Stimulated activated CD4-positive, alpha-beta T cell treated with anti-CD3 and anti-CD28 coated beads, Interleukin-12 subunit alpha, Interleukin-12 subunit beta, amount 100 ng/mL, for 48 hours (primary cell): ENCODE measurements at regions not wholly inside any gene's neighbourhood (a gene's known extent, or its start where the extent isn't known, plus 50 kb on each side); places are given as distances from the start of the nearest gene placed in this dataset.
"Not testable (repeated sequence)": the region's sequence is repeated elsewhere in the genome, so short reads cannot be mapped to it uniquely, and the experiment has no call there.

Experiments
- DNase-seq, 3 donors: peaks; one replicate each; pipeline ENCODE4 v3.0.0-alpha.2; 2020; ENCODE audit warnings: low read depth in 2 of 3, low spot score in 1 of 3

DNA sequence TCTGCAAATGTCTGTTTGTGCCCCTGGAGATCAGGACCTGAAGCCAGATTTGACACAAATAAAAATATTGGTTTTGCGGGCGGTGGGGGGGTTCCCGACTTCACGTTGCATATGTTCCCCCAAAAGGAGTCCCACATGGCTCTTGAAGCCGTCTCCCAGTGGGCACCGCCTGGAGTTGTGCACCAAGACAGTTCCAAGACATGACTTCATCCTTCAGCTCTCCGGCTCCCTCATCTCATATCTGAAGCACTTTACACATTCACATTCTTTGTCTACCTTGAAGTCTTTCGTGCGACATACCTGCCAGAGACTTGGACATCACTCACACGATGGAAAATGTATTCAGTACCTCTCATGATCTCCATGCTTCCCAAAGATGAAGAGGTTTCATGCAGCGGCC, 362.8 kb upstream of the FOXK1 start:
- no peak for DNase-seq

DNA sequence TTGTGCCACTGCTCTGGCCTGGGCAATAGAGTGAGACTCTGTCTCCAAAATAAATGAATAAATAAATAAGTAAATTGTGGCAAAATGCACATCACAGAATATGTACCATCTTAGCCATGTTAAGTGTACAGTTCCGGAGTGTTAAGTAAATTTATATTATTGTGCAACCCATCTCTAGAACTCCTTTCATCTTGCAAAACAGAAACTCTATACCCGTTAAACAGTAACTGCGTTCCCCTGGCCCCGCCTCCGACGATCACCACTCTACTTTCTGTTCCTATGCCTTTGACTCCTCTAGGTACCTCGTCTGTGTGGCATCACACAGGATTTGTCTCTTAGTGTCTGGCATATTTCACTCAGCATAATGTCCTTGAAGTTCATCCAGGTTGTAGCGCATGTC, 356.4 kb upstream of the FOXK1 start:
- no peak for DNase-seq

DNA sequence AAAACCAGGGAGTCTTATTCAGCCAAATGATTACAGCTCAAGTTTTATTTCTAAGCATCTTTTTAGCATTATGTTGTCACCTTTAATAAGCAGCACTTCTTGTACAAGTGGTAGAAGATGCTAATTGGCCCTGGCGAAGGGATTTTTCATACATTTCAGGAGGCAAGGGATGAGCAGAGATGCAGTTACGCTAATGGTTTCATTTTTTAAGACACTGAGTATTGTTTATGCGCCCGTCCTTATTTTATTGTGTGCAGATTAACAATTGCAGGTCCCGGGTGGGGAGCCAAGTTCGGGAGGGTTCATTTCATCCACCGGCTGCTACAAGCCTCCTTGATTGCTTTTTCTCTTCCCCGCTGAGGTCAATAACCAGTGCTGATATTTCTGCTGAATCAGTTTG, 350.4 kb upstream of the FOXK1 start:
- no peak for DNase-seq

DNA sequence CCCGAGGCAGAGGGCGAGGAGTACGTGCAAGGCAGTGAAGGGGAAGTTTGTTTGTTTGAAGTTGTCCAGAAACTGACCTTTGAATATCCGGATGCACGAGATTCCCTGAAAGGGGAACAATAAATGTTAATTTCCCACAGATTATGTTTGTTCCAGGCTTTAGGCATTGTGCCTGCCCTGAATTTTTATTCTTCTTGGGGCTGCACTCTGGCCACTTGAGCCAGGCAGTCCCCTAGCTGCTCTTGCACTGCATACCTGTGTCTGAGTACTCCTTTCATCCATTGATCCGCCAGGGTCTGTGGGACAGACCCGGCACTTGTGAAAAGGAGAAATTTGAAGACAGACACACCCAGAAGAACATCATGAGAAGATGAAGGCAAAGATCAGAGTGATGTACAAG, 343.5 kb upstream of the FOXK1 start:
- no peak for DNase-seq

DNA sequence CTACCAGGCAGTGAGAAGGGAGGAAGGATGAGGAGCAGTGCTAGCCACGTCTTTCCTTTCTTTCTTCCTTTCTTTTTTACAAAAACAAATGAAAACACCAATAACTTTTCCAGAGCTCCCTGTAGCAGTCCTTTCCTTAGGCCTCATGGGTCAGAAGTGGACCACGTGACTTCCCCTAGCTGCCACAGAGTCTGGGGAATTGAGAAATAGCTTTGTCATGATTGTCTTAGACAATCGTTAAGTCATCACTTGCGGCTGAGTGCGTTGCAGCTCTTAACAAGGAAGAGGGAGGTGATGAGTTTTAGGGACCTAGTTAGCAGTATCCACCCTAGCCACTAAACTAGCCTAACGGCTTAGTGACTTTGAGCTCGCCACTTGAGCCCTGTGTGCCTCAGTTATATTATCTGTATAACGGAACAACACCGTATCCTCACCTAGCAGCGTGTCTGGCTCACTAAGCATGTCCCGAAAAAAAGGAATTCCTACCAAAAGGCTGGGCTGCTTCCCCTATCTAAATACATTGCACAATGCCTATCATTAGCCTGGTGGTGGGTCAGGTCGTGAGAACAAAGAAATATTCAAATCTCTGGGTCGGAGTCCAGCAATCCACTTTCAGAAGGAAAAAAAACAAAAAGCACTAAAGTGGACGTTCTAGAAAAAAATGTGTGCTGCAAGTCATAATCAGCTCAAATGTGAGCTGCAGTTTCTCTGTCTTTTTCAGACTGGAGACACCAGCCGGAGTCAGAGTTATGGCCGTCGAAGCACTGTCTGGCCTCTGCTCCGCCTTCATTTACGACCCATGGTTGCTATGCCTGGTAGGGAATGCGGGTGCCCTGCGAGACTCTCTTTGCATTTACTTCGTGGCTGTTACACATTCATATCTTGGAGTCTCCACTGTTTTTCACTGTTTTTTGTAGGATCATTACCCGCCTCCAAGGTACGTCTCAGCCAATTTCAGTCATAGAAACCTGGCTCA, 338.5 kb upstream of the FOXK1 start:
- DNase-seq, result no peak

DNA sequence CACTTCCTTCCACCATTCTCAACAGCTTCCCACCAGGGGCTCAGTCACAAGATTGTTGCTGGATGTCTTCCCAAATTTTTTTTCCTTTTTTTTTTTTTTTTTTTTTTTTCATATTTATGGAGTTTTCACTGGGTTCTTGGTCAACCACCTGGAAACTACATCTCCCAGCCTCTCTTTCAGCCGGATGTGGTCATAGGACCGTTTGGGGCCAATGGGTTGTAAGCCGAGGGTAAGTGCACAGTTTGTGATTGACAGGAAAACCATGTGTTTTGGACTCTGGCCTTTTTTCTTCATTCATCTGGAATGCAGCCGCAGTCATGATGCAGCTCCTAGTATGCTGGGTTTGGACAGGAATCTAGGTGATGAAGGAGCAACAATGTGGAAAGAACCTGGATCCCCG, 337.1 kb upstream of the FOXK1 start:
- DNase-seq, result no peak

DNA sequence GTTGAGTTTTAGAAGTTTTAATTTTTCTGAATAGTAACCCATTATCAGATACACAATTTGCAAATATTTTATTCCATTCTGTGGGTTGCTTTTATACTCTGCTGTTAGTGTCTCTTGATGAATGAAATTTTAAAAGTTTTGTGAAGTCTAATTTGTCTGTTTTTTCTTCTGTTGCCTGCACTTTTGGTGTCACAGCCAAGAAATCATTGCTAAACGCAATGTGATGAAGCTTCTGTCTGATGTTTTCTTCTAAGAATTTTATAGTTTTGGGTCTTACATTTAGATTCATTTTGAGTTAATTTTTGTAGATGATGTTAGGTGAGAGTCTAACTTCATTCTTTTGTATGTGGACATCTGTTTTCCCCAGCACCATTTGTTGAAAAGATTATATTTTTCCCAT, 330.0 kb upstream of the FOXK1 start:
- no peak for DNase-seq

DNA sequence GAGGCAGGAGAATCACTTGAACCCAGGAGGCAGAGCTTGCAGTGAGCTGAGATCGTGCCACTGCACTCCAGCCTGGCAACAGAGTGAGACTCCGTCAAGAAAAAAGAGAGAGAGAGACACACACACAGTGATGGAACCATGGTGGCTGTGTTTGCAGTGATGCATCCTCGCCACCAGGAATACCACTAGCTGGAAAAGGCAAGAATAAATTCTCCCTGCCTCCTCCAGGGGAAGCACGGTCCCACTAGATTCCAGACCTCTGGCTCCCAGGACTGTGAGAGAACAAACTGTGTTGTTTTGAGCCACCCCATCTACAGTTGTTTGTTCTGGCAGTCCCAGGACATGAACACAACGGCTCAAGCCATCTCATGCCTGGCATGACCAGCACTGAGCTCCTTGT, 320.3 kb upstream of the FOXK1 start:
- no peak for DNase-seq

DNA sequence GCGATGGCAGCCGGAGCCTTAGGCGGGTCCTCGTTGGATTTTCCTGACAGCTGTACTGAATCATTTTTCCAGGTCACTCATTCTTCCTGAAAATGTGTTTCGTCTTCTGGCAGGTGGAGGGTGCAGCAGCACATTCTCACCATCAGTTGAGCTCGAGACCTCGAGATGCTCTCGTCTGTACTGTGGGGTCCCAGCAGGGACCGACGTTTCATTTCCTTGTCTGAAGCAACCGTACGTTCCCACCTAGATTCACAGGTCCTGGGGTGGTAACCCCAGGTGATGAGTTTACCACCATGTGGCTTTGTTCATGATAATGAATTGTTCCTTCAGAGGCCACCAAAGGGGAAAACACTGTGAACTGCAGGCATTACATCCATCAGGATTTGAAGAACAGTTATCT, 298.5 kb upstream of the FOXK1 start:
- DNase-seq, result no peak

DNA sequence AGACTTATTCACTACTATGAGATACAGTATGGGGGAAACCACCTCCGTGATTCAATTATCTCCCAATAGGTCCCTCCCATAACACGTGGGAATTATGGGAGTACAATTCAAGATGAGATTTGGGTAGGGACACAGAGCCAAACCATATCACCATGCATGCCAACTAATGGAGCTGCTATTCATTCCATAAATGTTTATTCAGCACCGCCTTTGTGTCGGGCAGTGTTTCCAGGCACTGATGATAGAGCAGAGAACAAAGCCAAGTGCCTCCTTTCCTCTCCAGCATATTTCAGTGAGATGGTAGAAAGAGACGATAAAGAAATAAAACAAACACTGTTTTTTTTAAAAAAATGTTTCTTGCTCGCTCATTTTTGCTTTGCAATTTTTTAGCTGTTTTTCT, 295.9 kb upstream of the FOXK1 start:
- DNase-seq, result no peak

DNA sequence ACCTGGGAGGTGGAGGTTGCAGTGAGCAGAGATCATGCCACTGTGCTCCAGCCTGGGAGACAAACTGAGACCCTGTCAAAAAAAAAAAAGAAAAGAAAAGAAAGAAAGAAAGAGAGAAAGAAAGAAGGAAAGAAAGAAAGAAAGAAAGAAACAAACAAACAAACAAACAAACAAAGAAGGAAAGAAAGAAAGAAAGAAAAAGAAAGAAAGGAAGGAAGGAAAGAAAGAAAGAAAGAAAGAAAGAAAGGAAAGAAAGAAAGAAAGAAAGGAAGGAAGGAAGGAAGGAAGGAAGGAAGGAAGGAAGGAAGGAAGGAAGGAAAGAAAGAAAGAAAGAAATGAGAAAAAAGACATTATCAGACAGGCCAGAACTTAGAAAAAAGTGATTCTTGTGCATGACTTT, 291.0 kb upstream of the FOXK1 start:
- DNase-seq, result not testable (repeated sequence)

DNA sequence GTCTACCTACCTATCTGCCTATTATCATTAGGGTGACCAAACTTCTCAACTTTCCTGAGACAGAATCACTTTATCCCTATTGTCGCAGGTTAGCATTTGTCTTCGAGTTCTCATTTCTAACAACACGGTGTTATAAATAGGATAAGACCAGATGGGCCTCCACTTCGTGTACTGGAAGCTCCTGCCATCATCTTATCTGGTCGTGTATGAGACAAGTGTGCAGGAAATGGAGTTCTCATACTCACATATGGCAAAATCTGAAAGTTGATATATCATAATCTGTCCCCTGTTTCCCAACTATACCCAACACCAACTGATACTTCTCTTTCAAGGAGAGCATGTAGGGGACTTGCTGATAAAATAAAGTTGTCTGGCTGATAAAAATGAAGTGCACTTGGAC, 287.4 kb upstream of the FOXK1 start:
- DNase-seq, result no peak

DNA sequence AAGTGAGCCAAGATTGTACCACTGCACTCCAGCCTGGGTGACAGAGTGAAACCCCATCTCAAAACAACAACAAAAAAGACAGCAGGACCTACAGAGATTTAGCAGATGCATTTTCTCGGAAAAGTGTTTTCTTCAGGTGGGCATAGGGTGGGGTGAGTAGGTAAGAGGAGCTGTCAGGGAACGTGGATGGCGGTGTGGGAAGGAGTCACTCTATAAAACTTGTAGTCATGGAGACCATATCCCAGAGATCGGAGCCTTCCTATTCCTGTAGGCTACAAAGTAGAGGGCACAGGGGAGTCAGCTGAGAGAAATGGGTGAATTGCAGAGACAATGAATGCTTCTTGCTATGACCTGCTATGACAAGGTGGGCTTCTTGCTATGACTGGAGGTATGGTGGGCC, 283.0 kb upstream of the FOXK1 start:
- no peak for DNase-seq

DNA sequence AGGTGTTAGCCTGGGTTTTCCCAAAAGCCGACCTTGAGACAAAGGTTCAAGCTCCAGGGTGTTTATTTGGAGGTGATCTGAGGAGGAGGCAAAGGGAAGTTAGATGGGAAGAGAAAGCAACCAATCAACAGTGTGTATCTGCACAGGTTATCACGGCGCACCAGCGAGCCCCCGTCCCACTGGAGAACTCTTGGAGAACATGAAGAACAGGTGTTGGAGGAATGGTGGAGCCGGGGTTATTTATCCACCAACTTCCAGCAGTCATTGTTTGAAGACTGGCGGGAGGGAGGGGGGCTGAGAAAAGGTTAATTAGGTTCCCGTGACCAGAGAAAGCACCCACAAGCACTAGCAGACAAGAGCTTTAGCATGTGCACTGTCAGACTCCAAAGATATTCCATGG, 282.5 kb upstream of the FOXK1 start:
- no peak for DNase-seq

DNA sequence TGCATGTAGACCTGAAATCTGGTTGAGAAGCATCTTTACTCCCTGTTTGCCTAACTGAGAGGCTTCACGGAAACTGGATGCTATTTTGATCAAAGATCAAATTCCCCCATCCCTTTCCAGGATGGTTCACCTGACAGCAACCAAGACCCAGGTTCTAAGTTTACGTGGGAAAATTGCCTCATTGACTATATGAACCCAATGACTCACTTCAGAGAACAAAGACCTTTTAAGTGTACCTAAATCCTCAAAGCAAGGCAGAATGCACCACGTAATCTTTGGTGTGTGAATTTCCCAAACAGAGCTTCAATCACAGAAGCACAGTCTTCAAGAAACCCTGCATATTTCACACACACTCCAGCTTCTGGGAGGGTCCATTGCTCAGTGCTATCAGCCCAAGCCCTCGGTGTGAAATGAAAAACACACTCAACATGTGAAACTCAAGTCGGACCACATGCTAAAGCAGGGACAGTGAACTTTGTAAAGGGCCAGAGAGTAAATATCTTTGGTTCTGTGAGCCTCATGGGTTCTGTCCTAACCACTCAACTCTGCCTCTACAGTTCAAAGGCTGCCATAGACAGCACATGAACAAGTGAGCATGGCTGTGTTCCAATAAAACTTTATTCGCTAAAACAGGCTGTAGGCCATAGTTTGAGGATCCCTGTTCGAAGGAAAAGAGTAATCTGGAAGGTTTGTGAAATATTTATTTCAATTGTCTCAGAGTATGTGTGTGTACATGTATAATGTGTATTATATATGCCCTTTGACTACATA, 275.6 kb upstream of the FOXK1 start:
- no peak for DNase-seq

DNA sequence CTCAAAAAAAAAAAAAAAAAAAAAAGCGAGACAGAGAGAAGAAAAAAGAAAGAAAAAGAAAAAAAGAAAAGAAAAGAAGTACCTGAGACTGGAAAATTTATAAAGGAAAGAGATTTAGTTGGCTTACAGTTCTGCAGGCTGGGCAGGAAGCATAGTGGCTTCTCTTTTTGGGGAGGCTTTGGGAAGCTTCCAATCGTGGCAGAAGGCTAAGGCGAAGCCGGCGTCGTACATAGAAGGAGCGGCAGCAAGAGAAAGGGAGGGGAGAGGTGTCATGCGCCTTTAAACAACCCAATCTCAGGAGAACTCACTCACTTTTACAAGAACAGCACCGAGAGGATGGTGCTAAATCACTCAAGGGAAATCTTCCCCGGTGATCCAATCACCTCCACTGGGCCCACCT, 272.1 kb upstream of the FOXK1 start:
- no peak for DNase-seq

DNA sequence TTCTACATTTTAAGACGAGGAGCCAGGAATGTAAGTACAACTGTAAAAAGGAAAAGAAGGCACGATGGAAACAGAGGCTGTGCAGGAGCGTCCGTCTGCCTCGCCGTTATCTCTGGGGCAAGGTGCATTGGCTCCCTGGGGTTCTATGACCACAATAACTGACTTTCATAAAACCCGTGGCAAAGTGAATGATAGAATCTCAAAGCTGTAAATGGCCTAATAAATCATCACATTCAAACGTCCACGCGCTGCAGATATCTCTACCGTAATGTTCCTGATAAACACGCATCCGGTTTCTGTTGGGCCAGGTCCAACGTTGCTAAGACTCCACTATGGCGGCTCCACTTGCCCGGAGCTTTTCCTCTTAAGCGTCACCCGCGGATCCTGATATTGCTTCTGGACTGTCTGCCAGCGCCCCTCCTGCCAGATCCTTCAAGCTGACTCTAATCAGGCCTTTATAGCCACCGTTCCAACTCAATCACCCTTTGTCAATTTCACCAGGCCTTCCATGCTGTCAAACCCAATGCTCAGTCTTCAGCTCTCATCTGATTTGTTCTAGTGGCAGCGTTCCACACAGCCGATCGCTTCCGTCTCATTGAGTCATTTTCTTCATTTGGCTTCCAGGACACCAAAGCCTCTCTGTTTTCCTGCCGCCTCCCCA, 265.6 kb upstream of the FOXK1 start:
- DNase-seq, result no peak

DNA sequence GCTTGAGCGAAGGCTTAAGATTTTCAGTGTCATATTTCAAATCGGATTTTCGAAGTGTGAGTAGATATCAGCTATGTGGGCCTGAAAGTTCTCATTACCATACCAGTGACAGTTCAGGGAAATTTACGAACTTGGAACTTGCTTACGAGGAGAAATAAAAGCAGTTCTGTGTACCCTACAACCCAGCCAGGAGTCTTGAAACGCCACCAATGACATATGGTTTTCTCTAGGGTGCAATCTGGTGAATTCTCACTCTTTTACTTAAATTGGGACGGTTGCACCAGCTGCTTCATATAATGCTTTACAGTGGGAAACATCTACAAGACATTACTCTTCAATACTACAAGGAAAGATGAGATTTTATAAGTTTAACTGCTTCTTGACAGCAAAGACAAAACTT, 253.6 kb upstream of the FOXK1 start:
- no peak for DNase-seq

DNA sequence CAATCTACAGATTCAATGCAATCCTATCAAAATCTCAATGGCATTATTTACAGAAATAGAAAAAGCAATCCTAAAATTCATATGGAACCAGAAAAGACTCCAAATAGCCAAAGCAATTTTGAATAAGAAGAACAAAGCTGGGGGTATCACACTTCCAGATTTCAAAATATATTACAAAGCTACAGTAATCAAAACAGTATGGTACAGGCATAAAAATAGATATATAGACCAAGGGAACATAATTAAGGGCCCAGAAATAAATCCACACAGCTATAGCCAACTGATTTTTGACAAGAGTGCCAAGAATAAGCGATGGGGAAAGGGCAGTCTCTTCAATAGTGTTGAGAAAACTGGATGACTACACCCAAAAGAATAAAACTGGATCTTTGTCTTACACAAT, 251.9 kb upstream of the FOXK1 start:
- no peak for DNase-seq

DNA sequence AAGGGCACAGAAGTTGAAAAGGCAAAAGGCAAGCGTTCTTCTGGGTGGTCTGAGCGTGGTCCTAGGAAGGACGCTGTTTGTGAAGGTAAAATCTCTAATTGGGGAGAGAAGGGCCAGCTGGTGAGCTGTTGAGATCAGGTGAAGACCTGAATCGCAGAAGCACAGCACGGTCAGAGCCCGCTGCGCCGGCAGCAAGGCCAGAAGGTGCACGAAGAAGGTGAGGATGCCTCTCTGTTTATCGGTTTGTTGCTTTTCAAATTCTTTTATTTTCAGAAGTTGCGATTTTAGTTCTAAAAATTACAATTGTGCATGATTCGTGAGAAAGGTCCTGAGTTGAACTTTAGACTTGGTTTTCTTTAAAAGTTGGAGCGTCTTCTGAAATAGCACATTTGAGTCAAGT, 247.8 kb upstream of the FOXK1 start:
- no peak for DNase-seq

DNA sequence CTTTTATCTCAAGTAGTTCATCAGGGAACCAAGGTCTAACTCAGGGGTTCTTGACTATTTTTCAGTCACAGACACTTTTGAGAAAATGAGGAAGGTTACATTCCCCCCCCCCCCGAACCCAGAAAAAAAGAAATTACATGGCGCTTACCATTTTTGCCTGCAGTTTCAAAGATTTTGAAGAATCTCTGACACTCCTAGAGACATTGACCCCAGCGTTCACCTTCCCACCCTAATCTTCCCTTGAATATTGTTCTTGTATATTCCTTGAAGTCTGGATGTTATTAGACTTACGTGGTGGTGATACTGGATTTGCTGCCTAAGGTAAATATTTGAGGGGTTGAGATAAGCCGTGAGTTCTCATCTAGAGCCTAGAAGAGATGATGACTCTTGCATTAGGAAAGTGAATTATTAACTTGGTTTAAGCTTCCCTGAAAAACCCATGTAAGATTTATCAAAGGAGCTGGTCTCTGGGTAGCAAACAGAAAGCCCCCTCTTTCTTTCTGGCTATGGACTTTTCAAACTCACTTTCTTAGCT, 245.7 kb upstream of the FOXK1 start:
- DNase-seq, result no peak

DNA sequence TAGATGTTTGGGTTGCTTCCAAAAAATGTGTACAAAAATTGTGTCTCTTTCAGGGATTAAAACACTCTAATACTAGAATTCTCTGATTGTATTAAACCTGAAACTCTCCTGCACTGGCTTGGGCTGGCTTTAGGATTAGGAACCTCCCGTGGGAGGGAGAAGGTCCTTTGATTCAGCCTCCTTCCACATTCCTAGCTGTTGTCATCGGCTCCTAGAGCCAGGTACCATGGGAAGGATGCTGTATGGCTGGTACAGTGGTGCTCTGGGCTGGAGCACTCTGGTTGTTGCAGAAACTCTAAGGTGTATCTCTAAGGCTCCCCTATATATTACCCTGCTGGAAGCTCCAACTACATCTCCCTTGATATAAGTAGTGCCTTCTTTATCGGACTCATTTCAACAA, 245.2 kb upstream of the FOXK1 start:
- DNase-seq, result no peak
